ENCODE measurements at regions not wholly inside any gene's neighbourhood (a gene's known extent, or its start where the extent isn't known, plus 50 kb on each side); places are given as distances from the start of the nearest gene placed in this dataset.

DNA sequence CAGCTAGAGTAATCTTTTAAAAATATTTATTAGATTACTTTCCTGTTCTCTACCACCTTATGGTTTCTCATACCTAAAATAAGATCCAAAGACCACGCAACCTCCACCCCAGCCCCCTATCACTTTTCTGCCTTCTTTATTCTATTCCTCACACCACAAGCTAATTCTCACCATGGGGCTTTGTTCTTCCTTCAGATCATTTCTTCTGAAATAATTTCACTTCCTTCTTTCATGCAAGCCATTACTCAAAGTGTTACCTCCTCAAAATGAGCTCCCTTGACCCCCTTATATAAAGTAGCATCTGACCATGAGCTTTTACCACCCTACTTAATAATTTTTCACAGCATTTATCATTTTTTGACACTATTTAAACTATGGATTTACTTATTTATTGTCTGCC lies 233.2 kb upstream of the TMCO5A start:
- TF ChIP-seq, protein P1, sequence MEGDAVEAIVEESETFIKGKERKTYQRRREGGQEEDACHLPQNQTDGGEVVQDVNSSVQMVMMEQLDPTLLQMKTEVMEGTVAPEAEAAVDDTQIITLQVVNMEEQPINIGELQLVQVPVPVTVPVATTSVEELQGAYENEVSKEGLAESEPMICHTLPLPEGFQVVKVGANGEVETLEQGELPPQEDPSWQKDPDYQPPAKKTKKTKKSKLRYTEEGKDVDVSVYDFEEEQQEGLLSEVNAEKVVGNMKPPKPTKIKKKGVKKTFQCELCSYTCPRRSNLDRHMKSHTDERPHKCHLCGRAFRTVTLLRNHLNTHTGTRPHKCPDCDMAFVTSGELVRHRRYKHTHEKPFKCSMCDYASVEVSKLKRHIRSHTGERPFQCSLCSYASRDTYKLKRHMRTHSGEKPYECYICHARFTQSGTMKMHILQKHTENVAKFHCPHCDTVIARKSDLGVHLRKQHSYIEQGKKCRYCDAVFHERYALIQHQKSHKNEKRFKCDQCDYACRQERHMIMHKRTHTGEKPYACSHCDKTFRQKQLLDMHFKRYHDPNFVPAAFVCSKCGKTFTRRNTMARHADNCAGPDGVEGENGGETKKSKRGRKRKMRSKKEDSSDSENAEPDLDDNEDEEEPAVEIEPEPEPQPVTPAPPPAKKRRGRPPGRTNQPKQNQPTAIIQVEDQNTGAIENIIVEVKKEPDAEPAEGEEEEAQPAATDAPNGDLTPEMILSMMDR (IDR thresholded peaks at IDR 0.05; ENCODE audit: partially characterized antibody, unreplicated experiment): no peak
- no peak for DNase-seq
- Mint-ChIP-seq H3K4me1 (ENCODE audit: low read depth, unreplicated experiment) (no peaks in the 10 kb centered on the region), H3K27ac (ENCODE audit: unreplicated experiment) (no peak overlapping the region), H3K4me3 (ENCODE audit: unreplicated experiment) (no peak overlapping the region), H3K9me3 (ENCODE audit: unreplicated experiment) (no peaks in the 10 kb centered on the region), H3K36me3 (ENCODE audit: unreplicated experiment) (no peaks in the 10 kb centered on the region), H3K27me3 (ENCODE audit: unreplicated experiment) (no peaks in the 10 kb centered on the region)

DNA sequence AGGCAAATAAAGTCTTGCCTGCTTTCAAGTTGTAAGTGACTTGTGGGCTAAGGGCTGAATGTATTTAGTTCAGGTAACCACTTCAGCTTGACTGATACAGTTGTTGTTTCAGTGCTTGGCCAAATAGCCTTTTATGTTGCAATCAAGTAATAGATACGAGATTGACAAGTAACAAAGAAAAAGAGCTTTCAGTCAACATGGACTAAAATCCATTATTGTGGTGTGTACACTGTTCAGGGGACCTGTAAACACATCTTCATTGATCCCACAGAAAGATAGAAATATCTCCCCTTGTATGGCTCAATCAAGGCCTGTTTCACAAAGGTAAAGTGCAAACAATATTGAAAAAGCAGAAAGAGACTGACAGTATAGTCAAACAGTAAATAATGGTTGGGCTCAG lies 224.8 kb upstream of the TMCO5A start:
- H3K4me3 Mint-ChIP-seq (ENCODE audit: unreplicated experiment): no peak overlapping the region
- H3K27me3 Mint-ChIP-seq (ENCODE audit: unreplicated experiment): no peaks in the 10 kb centered on the region
- DNase-seq: no peak
- peaks cover 1% of the 10 kb centered on the region for H3K9me3 Mint-ChIP-seq (ENCODE audit: unreplicated experiment)
- H3K4me1 Mint-ChIP-seq (ENCODE audit: low read depth, unreplicated experiment): no peaks in the 10 kb centered on the region
- H3K36me3 Mint-ChIP-seq (ENCODE audit: unreplicated experiment): peaks cover 8% of the 10 kb centered on the region
- H3K27ac Mint-ChIP-seq (ENCODE audit: unreplicated experiment): no peak overlapping the region
- TF ChIP-seq, protein P1 (IDR thresholded peaks at IDR 0.05; ENCODE audit: partially characterized antibody, unreplicated experiment): no peak

- H3K9me3 Mint-ChIP-seq (ENCODE audit: unreplicated experiment): peaks cover 1% of the 10 kb centered on the region
- H3K36me3 Mint-ChIP-seq (ENCODE audit: unreplicated experiment): peaks cover 8% of the 10 kb centered on the region
- H3K27me3 Mint-ChIP-seq (ENCODE audit: unreplicated experiment): no peaks in the 10 kb centered on the region
- no peak for DNase-seq
- no peak overlapping the region for H3K4me3 Mint-ChIP-seq (ENCODE audit: unreplicated experiment)
- TF ChIP-seq, protein P1 (IDR thresholded peaks at IDR 0.05; ENCODE audit: partially characterized antibody, unreplicated experiment): no peak
- no peak overlapping the region for H3K27ac Mint-ChIP-seq (ENCODE audit: unreplicated experiment)
- H3K4me1 Mint-ChIP-seq (ENCODE audit: low read depth, unreplicated experiment): peaks cover 6% of the 10 kb centered on the region
Measured at GRCh38 chr15:37715101-37715500, 219.3 kb upstream of the TMCO5A start.

- DNase-seq: no peak
- TF ChIP-seq, protein P1 (IDR thresholded peaks at IDR 0.05; ENCODE audit: partially characterized antibody, unreplicated experiment): no peak
- Mint-ChIP-seq H3K4me3 (ENCODE audit: unreplicated experiment) (no peak overlapping the region), H3K9me3 (ENCODE audit: unreplicated experiment) (no peaks in the 10 kb centered on the region), H3K36me3 (ENCODE audit: unreplicated experiment) (no peaks in the 10 kb centered on the region), H3K27me3 (ENCODE audit: unreplicated experiment) (no peaks in the 10 kb centered on the region), H3K27ac (ENCODE audit: unreplicated experiment) (no peak overlapping the region), H3K4me1 (ENCODE audit: low read depth, unreplicated experiment) (peaks cover 6% of the 10 kb centered on the region)
Measured at GRCh38 chr15:37720267-37720666, 214.2 kb upstream of the TMCO5A start.

DNA sequence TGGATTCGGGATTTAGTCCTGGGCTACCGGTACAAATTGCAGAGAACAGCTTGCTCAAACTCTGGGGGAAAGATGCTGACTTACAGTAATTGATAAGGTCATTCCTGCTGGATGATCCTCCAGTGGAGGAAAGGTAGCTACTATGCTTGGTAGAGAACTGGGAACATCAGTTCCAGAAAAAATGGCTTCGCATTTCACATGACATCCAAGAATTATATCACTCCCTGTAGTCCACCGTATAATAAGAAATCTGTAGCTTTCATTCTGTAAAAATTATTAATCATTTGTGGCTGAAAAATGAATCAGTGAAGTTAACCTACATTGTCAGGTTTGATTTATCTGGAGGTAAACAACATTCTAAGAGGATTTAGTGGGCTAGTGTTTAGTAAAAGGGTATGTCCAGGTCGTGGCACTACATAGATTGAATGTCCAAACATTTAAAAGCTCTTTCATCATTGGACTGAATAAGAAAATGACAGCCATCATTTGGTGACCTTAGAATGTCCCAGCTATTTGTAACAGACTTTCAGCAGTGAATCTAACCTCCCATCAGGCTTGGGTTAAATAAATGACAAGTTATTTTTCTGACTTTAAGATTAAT lies 203.2 kb upstream of the TMCO5A start:
- TF ChIP-seq, protein P1 (IDR thresholded peaks at IDR 0.05; ENCODE audit: partially characterized antibody, unreplicated experiment): no peak
- DNase-seq: no peak
- Mint-ChIP-seq H3K27ac (ENCODE audit: unreplicated experiment) (no peak overlapping the region), H3K27me3 (ENCODE audit: unreplicated experiment) (no peaks in the 10 kb centered on the region), H3K4me3 (ENCODE audit: unreplicated experiment) (no peak overlapping the region), H3K4me1 (ENCODE audit: low read depth, unreplicated experiment) (no peaks in the 10 kb centered on the region), H3K36me3 (ENCODE audit: unreplicated experiment) (no peaks in the 10 kb centered on the region), H3K9me3 (ENCODE audit: unreplicated experiment) (no peaks in the 10 kb centered on the region)

Data from glutamatergic neuron (in vitro differentiated cells).